HT1080 (cell line): ENCODE measurements at regions not wholly inside any gene's neighbourhood (a gene's known extent, or its start where the extent isn't known, plus 50 kb on each side); places are given as distances from the start of the nearest gene placed in this dataset.
"Not testable (repeated sequence)": the region's sequence is repeated elsewhere in the genome, so short reads cannot be mapped to it uniquely, and the experiment has no call there.

Experiments
- DNase-seq: peaks from one replicate; pipeline ENCODE4 v3.0.0-alpha.2; 2015; ENCODE audit warnings: low read depth

- DNase-seq: no peak
Measured at GRCh38 chr2:47964277-47964676, 58.0 kb upstream of the FBXO11 start.

- DNase-seq: peak; percentile 44
Measured at GRCh38 chr2:47964722-47965434, 58.6 kb upstream of the FBXO11 start.

GRCh38 chr2:47976728-47977127, 70.4 kb upstream of the FBXO11 start:
- DNase-seq: not testable (repeated sequence)

GRCh38 chr2:47984041-47984440, 77.7 kb upstream of the FBXO11 start:
- DNase-seq: peak; percentile 28

GRCh38 chr2:47990503-47990902, 84.2 kb upstream of the FBXO11 start:
- DNase-seq: no peak

GRCh38 chr2:47992671-47993070, 86.4 kb upstream of the FBXO11 start:
- DNase-seq: no peak

GRCh38 chr2:47996808-47997207, 90.5 kb upstream of the FBXO11 start:
- DNase-seq: no peak

GRCh38 chr2:47999512-47999911, 93.2 kb upstream of the FBXO11 start:
- no peak for DNase-seq

- no peak for DNase-seq
Measured at GRCh38 chr2:48001498-48001897, 95.2 kb upstream of the FBXO11 start.

GRCh38 chr2:48006094-48006493, 99.8 kb upstream of the FBXO11 start:
- no peak for DNase-seq

GRCh38 chr2:48007699-48008268, 101.5 kb upstream of the FBXO11 start:
- DNase-seq: no peak

GRCh38 chr2:48009256-48009655, 103.0 kb upstream of the FBXO11 start:
- DNase-seq: no peak

- no peak for DNase-seq
Measured at GRCh38 chr2:48015421-48015820, 109.1 kb upstream of the FBXO11 start.

GRCh38 chr2:48016225-48017019, 110.1 kb upstream of the FBXO11 start:
- DNase-seq: no peak

- no peak for DNase-seq
Measured at GRCh38 chr2:48017136-48017535, 110.8 kb upstream of the FBXO11 start.

- DNase-seq: no peak
Measured at GRCh38 chr2:48018480-48018879, 112.2 kb upstream of the FBXO11 start.

GRCh38 chr2:48026865-48027264, 120.6 kb upstream of the FBXO11 start:
- DNase-seq: no peak

- DNase-seq: no peak
Measured at GRCh38 chr2:48032765-48033164, 126.5 kb upstream of the FBXO11 start.

- no peak for DNase-seq
Measured at GRCh38 chr2:48034295-48034694, 128.0 kb upstream of the FBXO11 start.

- no peak for DNase-seq
Measured at GRCh38 chr2:48036312-48036711, 130.0 kb upstream of the FBXO11 start.

- DNase-seq: no peak
Measured at GRCh38 chr2:48039209-48039990, 133.1 kb upstream of the FBXO11 start.
